Epithelial cell of esophagus (primary cell): ENCODE measurements at regions not wholly inside any gene's neighbourhood (a gene's known extent, or its start where the extent isn't known, plus 50 kb on each side); places are given as distances from the start of the nearest gene placed in this dataset.

Experiments
- DNase-seq: peaks from one replicate; pipeline ENCODE4 v3.0.0; 2010; ENCODE audit warnings: low read depth
- H3K4me3 ChIP-seq: 2 replicates; pipeline ENCODE4 v1.5.1; 2011; ENCODE audit warnings: mild to moderate bottlenecking, low read length, control low read depth
- CTCF ChIP-seq: IDR thresholded peaks from 2 replicates; pipeline ENCODE4 v1.5.1; 2011; ENCODE audit warnings: low read depth, mild to moderate bottlenecking, low read length, control low read depth, inconsistent platforms; ENCODE audit not compliant: insufficient read depth; ENCODE audit errors: missing control alignments

GRCh38 chr3:124412644-124413043 is 317.6 kb upstream of the UMPS start:
- no peak for TF ChIP-seq CTCF
- DNase-seq = no peak
- H3K4me3 ChIP-seq = no peak overlapping the region

- TF ChIP-seq CTCF = no peak
- H3K4me3 ChIP-seq = no peak overlapping the region
- DNase-seq = no peak
These were observed 316.9 kb upstream of the UMPS start for GRCh38 chr3:124413393-124413792.

- no peak for DNase-seq
- no peak for TF ChIP-seq CTCF
These were observed 316.2 kb upstream of the UMPS start for GRCh38 chr3:124413989-124414598.

GRCh38 chr3:124415446-124415960 is 314.7 kb upstream of the UMPS start:
- no peak for DNase-seq
- no peak overlapping the region for H3K4me3 ChIP-seq
- TF ChIP-seq CTCF = no peak

More at GRCh38 chr3:124413989-124414598, 316.2 kb upstream of the UMPS start:
- H3K4me3 ChIP-seq = no peak overlapping the region

GRCh38 chr3:124419303-124419702 is 310.9 kb upstream of the UMPS start:
- DNase-seq = no peak
- H3K4me3 ChIP-seq = no peak overlapping the region
- TF ChIP-seq CTCF = no peak

GRCh38 chr3:124420392-124420791 is 309.9 kb upstream of the UMPS start:
- TF ChIP-seq CTCF = no peak
- H3K4me3 ChIP-seq = no peak overlapping the region
- DNase-seq = no peak

- H3K4me3 ChIP-seq = no peak overlapping the region
- TF ChIP-seq CTCF = no peak
- DNase-seq = peak; percentile 41
These were observed 307.4 kb upstream of the UMPS start for GRCh38 chr3:124422805-124423204.
